Activated CD8-positive, alpha-beta T cell treated with anti-CD3 and anti-CD28 coated beads for 36 hours (primary cell): ENCODE measurements at regions not wholly inside any gene's neighbourhood (a gene's known extent, or its start where the extent isn't known, plus 50 kb on each side); places are given as distances from the start of the nearest gene placed in this dataset.

Experiments
- ATAC-seq: fragments of 200-7000 bp; cut with Tn5 transposase; one replicate; pipeline ENCODE4 v1.10.0; 2021; ENCODE audit warnings: mild to moderate bottlenecking, moderate library complexity
- CTCF ChIA-PET: fragments of 350-600 bp; sonication (Branson Sonifier 250); formaldehyde crosslinking; loops from one replicate; lab custom pipeline; 2021; ENCODE audit warnings: antibody characterized with exemption; lab: Charles Lee
- POLR2A ChIA-PET: fragments of 350-600 bp; sonication (Branson Sonifier 250); formaldehyde crosslinking; loops from one replicate; lab custom pipeline; 2021; ENCODE audit warnings: antibody characterized with exemption; lab: Charles Lee
- DNase-seq: peaks from one replicate; pipeline ENCODE4 v3.0.0-alpha.2; 2020
- H3K27ac Mint-ChIP-seq: one replicate; pipeline ENCODE4 v1.8.0; 2021; ENCODE audit warnings: mild to moderate bottlenecking, mixed read lengths
- H3K27me3 Mint-ChIP-seq: one replicate; pipeline ENCODE4 v1.8.0; 2021; ENCODE audit warnings: mixed read lengths
- H3K36me3 Mint-ChIP-seq: one replicate; pipeline ENCODE4 v1.8.0; 2021; ENCODE audit warnings: low read depth, mixed read lengths
- H3K4me1 Mint-ChIP-seq: one replicate; pipeline ENCODE4 v1.8.0; 2021; ENCODE audit warnings: low read depth, mixed read lengths
- H3K4me3 Mint-ChIP-seq: one replicate; pipeline ENCODE4 v1.8.0; 2021; ENCODE audit warnings: mild to moderate bottlenecking, moderate library complexity, mixed read lengths
- H3K9me3 Mint-ChIP-seq: one replicate; pipeline ENCODE4 v1.8.0; 2021; ENCODE audit warnings: mixed read lengths
- intact Hi-C: fragments of 100-400 bp; cut with micrococcal nuclease; formaldehyde crosslinking; loops from one replicate; pipeline ENCODE4 v1.10.0; 2022
- TF ChIP-seq, protein P1 (sequence below): fragments of 200-600 bp; IDR thresholded peaks from one replicate; pipeline ENCODE4 v1.8.0; 2022; ENCODE audit warnings: antibody characterized with exemption, mild to moderate bottlenecking

DNA sequence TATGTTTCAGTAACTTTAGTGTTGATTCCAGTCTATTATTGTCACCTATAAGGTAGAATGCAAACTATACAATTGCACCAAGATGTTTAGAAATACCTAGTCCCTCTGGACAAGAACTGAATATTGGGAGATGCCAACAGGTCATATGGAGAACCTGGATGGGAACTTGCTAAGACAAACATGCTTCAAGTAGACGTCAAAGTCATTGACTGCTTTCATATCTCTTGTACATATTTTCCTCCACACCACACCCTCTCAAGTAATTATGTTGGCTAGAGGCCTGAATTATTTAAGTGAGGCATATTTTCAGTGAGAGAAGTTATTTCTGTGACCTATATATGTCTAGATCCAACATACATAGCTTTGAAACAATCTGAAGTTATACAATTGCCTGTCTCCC is 453.3 kb downstream of the ELAVL2 start:
- no peaks in the 10 kb centered on the region for H3K9me3 Mint-ChIP-seq
- no peak overlapping the region for H3K4me3 Mint-ChIP-seq

DNA sequence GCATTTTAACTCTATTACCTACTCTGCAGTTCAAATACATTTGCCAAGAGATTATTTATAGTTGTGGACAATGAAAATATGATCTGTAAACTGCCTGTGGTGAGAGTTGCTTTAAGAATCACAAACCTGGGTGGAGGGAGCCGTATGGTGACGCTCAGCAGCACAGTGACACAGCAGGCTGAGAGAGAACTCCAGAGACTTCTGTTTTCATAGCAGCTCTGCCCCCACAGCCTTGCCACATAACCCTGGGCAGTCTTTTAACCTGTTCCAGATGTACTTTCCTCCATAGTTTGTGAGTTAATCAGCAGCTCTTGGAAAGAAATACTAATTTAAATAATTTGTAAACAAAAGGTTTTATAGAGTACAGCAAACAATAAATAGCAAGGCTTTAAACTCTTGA is 450.5 kb downstream of the ELAVL2 start:
- ChIA-PET POLR2A (no interaction called here), CTCF (no interaction called here)
- H3K27me3 Mint-ChIP-seq = no peaks in the 10 kb centered on the region
- no peak overlapping the region for H3K4me3 Mint-ChIP-seq
- peaks cover 12% of the 10 kb centered on the region for H3K9me3 Mint-ChIP-seq
- no peak for DNase-seq
- H3K27ac Mint-ChIP-seq = no peak overlapping the region
- intact Hi-C loops = no loop called here
- no peak for ATAC-seq
- no peaks in the 10 kb centered on the region for H3K36me3 Mint-ChIP-seq
- TF ChIP-seq, protein P1, sequence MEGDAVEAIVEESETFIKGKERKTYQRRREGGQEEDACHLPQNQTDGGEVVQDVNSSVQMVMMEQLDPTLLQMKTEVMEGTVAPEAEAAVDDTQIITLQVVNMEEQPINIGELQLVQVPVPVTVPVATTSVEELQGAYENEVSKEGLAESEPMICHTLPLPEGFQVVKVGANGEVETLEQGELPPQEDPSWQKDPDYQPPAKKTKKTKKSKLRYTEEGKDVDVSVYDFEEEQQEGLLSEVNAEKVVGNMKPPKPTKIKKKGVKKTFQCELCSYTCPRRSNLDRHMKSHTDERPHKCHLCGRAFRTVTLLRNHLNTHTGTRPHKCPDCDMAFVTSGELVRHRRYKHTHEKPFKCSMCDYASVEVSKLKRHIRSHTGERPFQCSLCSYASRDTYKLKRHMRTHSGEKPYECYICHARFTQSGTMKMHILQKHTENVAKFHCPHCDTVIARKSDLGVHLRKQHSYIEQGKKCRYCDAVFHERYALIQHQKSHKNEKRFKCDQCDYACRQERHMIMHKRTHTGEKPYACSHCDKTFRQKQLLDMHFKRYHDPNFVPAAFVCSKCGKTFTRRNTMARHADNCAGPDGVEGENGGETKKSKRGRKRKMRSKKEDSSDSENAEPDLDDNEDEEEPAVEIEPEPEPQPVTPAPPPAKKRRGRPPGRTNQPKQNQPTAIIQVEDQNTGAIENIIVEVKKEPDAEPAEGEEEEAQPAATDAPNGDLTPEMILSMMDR = no peak
- H3K4me1 Mint-ChIP-seq = no peaks in the 10 kb centered on the region

More for the DNA sequence above, 453.3 kb downstream of the ELAVL2 start:
- Mint-ChIP-seq H3K27me3 (no peaks in the 10 kb centered on the region), H3K36me3 (no peaks in the 10 kb centered on the region), H3K4me1 (no peaks in the 10 kb centered on the region), H3K27ac (no peak overlapping the region)
- DNase-seq = no peak
- TF ChIP-seq, protein P1 = no peak
- ChIA-PET CTCF (no interaction called here), POLR2A (no interaction called here)
- intact Hi-C loops = no loop called here
- no peak for ATAC-seq

DNA sequence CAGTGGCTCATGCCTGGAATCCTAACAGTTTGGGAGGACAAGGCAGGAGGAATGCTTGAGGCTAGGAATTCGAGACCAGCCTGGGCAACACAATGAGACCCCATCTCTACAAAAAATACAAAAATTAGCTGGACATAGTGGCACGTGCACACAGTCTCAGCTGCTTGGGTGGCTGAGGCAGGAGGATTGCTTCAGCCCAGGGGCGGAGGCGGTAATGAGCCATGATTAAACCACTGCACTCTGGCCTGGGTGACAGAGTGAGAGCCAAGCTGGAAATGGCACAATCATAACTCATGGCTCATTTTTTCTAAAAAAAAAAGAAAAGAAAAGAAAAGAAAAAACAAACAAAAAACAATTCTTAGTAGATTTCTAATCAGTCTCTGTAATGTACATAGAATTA is 446.2 kb downstream of the ELAVL2 start:
- CTCF ChIA-PET = no interaction called here
- intact Hi-C loops = no loop called here
- H3K4me1 Mint-ChIP-seq = no peaks in the 10 kb centered on the region

DNA sequence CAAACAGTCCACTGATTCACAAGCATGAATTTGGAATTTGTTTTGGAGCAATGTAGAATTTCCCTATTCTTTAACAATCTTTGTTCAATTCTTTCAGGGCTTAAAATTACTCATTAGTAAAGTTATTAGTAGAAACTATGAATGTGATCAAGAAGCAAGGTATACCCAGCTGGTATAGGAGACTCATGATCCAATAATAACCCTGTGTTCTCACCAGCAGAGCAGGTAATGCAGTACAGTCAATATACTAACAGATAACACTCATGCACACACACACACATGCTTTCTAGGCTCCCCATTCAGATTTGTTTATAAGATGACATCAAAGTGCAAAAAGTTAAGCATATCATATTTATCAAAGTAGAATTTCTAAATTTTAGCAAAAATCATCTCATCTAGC is 445.2 kb downstream of the ELAVL2 start:
- Mint-ChIP-seq H3K4me3 (no peak overlapping the region), H3K27ac (no peak overlapping the region), H3K36me3 (no peaks in the 10 kb centered on the region), H3K4me1 (no peaks in the 10 kb centered on the region), H3K27me3 (no peaks in the 10 kb centered on the region), H3K9me3 (peaks cover 20% of the 10 kb centered on the region)
- ChIA-PET CTCF (no interaction called here), POLR2A (no interaction called here)
- TF ChIP-seq, protein P1 = no peak
- intact Hi-C loops = no loop called here
- ATAC-seq = no peak
- no peak for DNase-seq

More for the DNA sequence above, 446.2 kb downstream of the ELAVL2 start:
- ATAC-seq (no peak), DNase-seq (no peak)
- Mint-ChIP-seq H3K9me3 (peaks cover 20% of the 10 kb centered on the region), H3K36me3 (no peaks in the 10 kb centered on the region), H3K27me3 (no peaks in the 10 kb centered on the region), H3K27ac (no peak overlapping the region), H3K4me3 (no peak overlapping the region)
- POLR2A ChIA-PET = no interaction called here
- TF ChIP-seq, protein P1 = no peak

DNA sequence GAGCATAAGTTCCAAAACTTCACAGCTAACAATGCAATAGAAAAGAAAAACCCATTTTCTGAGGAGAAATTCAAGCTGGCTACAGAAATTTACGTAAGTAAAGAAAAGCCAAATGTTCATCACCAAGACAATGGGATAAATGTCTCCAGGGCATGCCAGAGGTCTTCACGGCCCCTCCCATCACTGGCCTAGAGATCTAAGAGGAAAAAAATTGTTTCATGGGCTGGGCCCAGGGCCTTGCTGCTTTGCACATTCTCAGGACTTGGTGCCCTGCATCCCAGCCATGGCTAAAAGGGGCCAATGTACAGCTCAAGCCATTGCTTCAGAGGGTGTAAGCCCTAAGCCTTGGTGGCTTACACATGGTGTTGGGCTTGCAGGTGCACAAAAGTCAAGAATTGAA is 443.6 kb downstream of the ELAVL2 start:
- no peak for DNase-seq
- ATAC-seq = no peak
- Mint-ChIP-seq H3K36me3 (no peaks in the 10 kb centered on the region), H3K27me3 (no peaks in the 10 kb centered on the region), H3K9me3 (peaks cover 20% of the 10 kb centered on the region), H3K4me3 (no peak overlapping the region), H3K4me1 (no peaks in the 10 kb centered on the region), H3K27ac (no peak overlapping the region)
- ChIA-PET POLR2A (no interaction called here), CTCF (no interaction called here)
- intact Hi-C loops = no loop called here
- TF ChIP-seq, protein P1 = no peak
